ENCODE measurements at regions not wholly inside any gene's neighbourhood (a gene's known extent, or its start where the extent isn't known, plus 50 kb on each side); places are given as distances from the start of the nearest gene placed in this dataset.

- TF ChIP-seq CTCF (IDR thresholded peaks at IDR 0.05; ENCODE audit: borderline replicate concordance, extremely low read depth, low read length, poor library complexity, severe bottlenecking), result no peak
- TF ChIP-seq EZH2 (IDR thresholded peaks at IDR 0.05; ENCODE audit: borderline replicate concordance, low read depth, low read length, severe bottlenecking), result no peak
Observed at GRCh38 chr1:218079820-218080219, 205.3 kb upstream of the RRP15 start.

Measured in DND-41 (cell line).